ENCODE measurements at regions not wholly inside any gene's neighbourhood (a gene's known extent, or its start where the extent isn't known, plus 50 kb on each side); places are given as distances from the start of the nearest gene placed in this dataset.

DNA sequence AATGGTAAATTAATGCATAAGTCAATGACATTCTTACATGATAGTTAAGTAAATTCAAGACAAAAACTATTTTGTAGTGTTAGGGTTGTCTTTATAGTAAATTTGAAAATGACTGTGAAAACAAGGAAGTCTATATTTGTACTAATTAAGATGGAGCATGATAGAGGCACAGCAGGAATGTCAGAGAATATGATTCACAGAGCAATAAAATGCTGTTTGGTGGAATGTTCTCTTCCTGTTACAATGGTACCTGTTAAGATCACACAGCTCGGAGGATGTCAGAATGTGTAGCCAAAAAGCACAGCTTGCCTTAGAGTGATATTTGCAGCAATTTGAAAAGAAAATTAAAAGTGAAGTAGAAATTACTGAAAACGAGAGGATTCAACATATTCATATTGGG is 2339.7 kb upstream of the RAG2 start:
- TF ChIP-seq TARDBP (IDR thresholded peaks at IDR 0.05) (no peak), ARNT (IDR thresholded peaks at IDR 0.05) (no peak), FOXA1 (IDR thresholded peaks at IDR 0.05) (no peak), BHLHE40 (IDR thresholded peaks at IDR 0.05; ENCODE audit: borderline replicate concordance) (no peak), SP1 (IDR thresholded peaks at IDR 0.05) (no peak), HDGF (IDR thresholded peaks at IDR 0.05; ENCODE audit: borderline replicate concordance) (no peak), ZNF384 (IDR thresholded peaks at IDR 0.05) (no peak), CTBP1 (IDR thresholded peaks at IDR 0.05; ENCODE audit: borderline replicate concordance) (no peak), ELF4 (IDR thresholded peaks at IDR 0.05) (no peak), FOXM1 (IDR thresholded peaks at IDR 0.05; ENCODE audit: borderline replicate concordance) (no peak), FOXK2 (IDR thresholded peaks at IDR 0.05) (no peak), SUZ12 (IDR thresholded peaks at IDR 0.05) (no peak)
